Forelimb muscle (tissue), 1 donor: ENCODE measurements at regions not wholly inside any gene's neighbourhood (a gene's known extent, or its start where the extent isn't known, plus 50 kb on each side); places are given as distances from the start of the nearest gene placed in this dataset.

Experiments
- DNase-seq: peaks from one replicate; pipeline ENCODE4 v3.0.0-alpha.2; 2013; ENCODE audit warnings: low read depth

- DNase-seq: no peak
Measured at GRCh38 chr18:23341983-23342382, 111.1 kb upstream of the RIOK3 start.

GRCh38 chr18:23342506-23342905, 110.6 kb upstream of the RIOK3 start:
- no peak for DNase-seq

GRCh38 chr18:23350188-23350587, 102.9 kb upstream of the RIOK3 start:
- DNase-seq: no peak

GRCh38 chr18:23351521-23351920, 101.6 kb upstream of the RIOK3 start:
- DNase-seq: no peak

GRCh38 chr18:23352042-23352441, 101.0 kb upstream of the RIOK3 start:
- no peak for DNase-seq

- DNase-seq: no peak
Measured at GRCh38 chr18:23353459-23353858, 99.6 kb upstream of the RIOK3 start.

GRCh38 chr18:23354625-23355024, 98.5 kb upstream of the RIOK3 start:
- DNase-seq: no peak

- DNase-seq: no peak
Measured at GRCh38 chr18:23355206-23355605, 97.9 kb upstream of the RIOK3 start.

GRCh38 chr18:23356424-23356823, 96.7 kb upstream of the RIOK3 start:
- DNase-seq: no peak

GRCh38 chr18:23356915-23357601, 96.0 kb upstream of the RIOK3 start:
- DNase-seq: peak; percentile 70

- no peak for DNase-seq
Measured at GRCh38 chr18:23357996-23358594, 95.0 kb upstream of the RIOK3 start.

- no peak for DNase-seq
Measured at GRCh38 chr18:23359421-23359820, 93.7 kb upstream of the RIOK3 start.

- no peak for DNase-seq
Measured at GRCh38 chr18:23363865-23364570, 89.1 kb upstream of the RIOK3 start.

- no peak for DNase-seq
Measured at GRCh38 chr18:23365602-23366001, 87.5 kb upstream of the RIOK3 start.

- no peak for DNase-seq
Measured at GRCh38 chr18:23369266-23369665, 83.8 kb upstream of the RIOK3 start.

GRCh38 chr18:23373570-23373969, 79.5 kb upstream of the RIOK3 start:
- no peak for DNase-seq

GRCh38 chr18:23377669-23378301, 75.3 kb upstream of the RIOK3 start:
- no peak for DNase-seq

- DNase-seq: no peak
Measured at GRCh38 chr18:23378302-23378686, 74.8 kb upstream of the RIOK3 start.

- DNase-seq: no peak
Measured at GRCh38 chr18:23380001-23380550, 73.0 kb upstream of the RIOK3 start.

GRCh38 chr18:23380817-23381216, 72.3 kb upstream of the RIOK3 start:
- DNase-seq: no peak

- DNase-seq: no peak
Measured at GRCh38 chr18:23383494-23383893, 69.6 kb upstream of the RIOK3 start.
